HFFc6 (cell line): ENCODE measurements at regions not wholly inside any gene's neighbourhood (a gene's known extent, or its start where the extent isn't known, plus 50 kb on each side); places are given as distances from the start of the nearest gene placed in this dataset.

Source experiments
- DNase-seq: peaks from one replicate; pipeline ENCODE4 v3.0.0-alpha.2; 2018
- H3K27ac Mint-ChIP-seq: 2 replicates; pipeline ENCODE4 v1.8.0; 2020; ENCODE audit warnings: mild to moderate bottlenecking, mixed read lengths
- H3K27me3 Mint-ChIP-seq: 2 replicates; pipeline ENCODE4 v1.8.0; 2021; ENCODE audit warnings: mild to moderate bottlenecking, moderate library complexity, mixed read lengths; ENCODE audit not compliant: insufficient read depth
- H3K36me3 Mint-ChIP-seq: 2 replicates; pipeline ENCODE4 v1.8.0; 2021; ENCODE audit warnings: low read depth, mixed read lengths
- H3K4me1 Mint-ChIP-seq: 2 replicates; pipeline ENCODE4 v1.8.0; 2020; ENCODE audit warnings: low read depth, mixed read lengths
- H3K4me3 Mint-ChIP-seq: 2 replicates; pipeline ENCODE4 v1.8.0; 2020; ENCODE audit warnings: mild to moderate bottlenecking, moderate library complexity, mixed read lengths
- H3K9me3 Mint-ChIP-seq: 2 replicates; pipeline ENCODE4 v1.8.0; 2020; ENCODE audit warnings: mild to moderate bottlenecking, mixed read lengths
- TF ChIP-seq, protein P1 (sequence below): fragments of 200-600 bp; sonication (generic); IDR thresholded peaks from 2 replicates; pipeline ENCODE4 v1.5.0; 2021; ENCODE audit warnings: antibody characterized with exemption, mild to moderate bottlenecking

DNA sequence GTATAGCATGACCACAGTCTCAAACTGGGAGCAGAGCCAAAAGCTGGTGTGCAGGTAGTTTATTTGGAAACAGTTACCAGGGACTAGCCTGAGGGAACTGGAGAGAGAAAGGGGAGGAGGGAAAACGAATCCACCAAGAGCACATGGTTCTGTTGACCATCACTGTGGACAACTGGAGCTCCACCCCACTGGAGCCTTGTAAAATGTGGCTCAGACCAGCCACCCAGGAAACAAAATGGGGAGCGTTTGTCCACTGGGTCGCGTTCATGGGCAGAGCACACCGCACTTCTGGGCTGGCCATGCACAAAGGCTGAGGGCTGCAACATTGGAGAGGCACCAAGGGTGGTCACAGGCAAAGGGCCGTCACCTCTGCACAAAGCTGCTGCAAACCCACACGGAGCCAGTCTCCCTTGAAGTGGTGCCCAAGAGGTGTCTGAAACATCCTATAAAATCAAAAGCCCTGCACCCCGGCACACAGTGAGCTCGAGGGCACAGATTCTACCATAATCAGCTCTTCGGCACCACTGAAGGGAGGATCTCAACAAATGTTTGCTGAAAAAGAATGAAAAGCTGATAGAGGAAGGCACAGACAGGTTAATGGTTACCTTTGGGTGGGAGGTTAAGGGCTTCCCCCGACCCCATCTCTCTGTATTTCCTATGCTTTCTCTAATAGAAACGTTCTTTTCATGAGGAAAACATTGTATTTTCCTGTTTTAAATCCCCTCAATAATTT is 192.9 kb downstream of the INHBB start:
- Mint-ChIP-seq H3K4me1 (peaks cover 27% of the 10 kb centered on the region), H3K27ac (no peak overlapping the region)

DNA sequence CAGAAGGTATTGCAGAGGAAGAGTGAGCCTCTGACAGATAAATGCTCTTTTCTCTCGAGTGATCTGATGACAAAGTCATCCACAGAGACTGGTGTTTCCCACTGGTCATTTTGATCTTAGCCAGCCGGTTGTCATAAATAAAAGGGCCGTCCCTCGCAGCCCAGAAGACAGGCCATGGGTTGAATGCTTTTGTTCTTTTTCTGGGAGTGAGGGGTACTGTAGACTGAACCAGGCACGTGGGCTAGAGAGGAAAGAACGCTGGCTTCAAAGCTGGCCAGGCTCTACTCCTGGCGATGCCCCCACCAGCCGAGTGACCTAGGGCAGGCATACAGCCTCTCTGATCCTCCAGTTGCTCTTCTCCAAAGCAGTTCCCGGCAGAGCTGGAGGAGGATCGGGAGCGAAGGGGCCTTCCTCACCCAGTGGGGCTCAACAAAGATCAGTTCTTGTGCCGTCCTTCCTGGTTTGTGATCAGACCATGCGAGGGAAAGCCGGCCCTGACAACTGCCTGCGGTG is 193.5 kb downstream of the INHBB start:
- Mint-ChIP-seq H3K4me3 (no peak overlapping the region), H3K9me3 (no peaks in the 10 kb centered on the region), H3K27me3 (peaks cover 2% of the 10 kb centered on the region), H3K27ac (no peak overlapping the region), H3K4me1 (peaks cover 27% of the 10 kb centered on the region), H3K36me3 (no peaks in the 10 kb centered on the region)
- TF ChIP-seq, protein P1, sequence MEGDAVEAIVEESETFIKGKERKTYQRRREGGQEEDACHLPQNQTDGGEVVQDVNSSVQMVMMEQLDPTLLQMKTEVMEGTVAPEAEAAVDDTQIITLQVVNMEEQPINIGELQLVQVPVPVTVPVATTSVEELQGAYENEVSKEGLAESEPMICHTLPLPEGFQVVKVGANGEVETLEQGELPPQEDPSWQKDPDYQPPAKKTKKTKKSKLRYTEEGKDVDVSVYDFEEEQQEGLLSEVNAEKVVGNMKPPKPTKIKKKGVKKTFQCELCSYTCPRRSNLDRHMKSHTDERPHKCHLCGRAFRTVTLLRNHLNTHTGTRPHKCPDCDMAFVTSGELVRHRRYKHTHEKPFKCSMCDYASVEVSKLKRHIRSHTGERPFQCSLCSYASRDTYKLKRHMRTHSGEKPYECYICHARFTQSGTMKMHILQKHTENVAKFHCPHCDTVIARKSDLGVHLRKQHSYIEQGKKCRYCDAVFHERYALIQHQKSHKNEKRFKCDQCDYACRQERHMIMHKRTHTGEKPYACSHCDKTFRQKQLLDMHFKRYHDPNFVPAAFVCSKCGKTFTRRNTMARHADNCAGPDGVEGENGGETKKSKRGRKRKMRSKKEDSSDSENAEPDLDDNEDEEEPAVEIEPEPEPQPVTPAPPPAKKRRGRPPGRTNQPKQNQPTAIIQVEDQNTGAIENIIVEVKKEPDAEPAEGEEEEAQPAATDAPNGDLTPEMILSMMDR, result no peak
- DNase-seq, result no peak

More for the DNA sequence above, 192.9 kb downstream of the INHBB start:
- H3K4me3 Mint-ChIP-seq, result no peak overlapping the region
- TF ChIP-seq, protein P1, result no peak
- DNase-seq, result no peak
- H3K9me3 Mint-ChIP-seq, result no peaks in the 10 kb centered on the region
- H3K36me3 Mint-ChIP-seq, result no peaks in the 10 kb centered on the region
- H3K27me3 Mint-ChIP-seq, result peaks cover 2% of the 10 kb centered on the region

DNA sequence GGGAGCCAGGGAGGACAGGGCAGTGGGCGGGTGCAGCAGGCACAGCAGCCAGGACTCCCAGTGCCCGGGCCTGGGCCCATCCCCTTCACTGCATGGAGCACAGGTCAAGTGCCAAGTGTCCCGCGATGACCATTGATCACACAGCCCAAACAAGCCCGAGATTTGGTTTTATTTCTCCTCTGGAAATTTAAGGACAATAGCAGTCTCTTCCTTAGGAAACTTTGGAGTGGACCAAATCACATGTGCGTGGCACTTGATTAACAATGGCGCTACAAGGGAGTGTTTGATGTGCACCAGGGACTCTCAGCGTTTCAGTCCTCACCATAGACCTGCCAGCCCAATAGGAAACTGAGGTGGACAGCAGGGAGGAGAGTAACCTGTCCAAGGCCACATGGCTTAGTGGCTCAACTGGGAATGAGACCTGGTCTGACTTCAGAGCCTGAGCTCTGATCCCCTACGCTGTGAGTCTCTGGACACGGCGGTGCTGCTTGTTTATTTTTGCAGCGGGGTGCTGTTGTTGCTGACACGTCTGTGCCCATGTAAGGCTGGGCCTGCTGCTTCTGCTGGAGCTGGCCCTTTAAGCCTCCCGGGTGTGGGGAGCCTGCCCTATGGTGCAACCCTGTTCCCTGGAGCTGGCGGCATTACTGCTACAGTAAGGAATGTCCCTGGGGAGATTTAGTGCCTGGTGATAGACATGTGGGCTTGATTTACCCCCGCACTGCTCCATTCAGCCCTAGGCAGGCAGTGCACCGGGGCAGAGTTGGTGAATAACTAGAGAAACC is 194.2 kb downstream of the INHBB start:
- Mint-ChIP-seq H3K9me3 (no peaks in the 10 kb centered on the region), H3K27me3 (peaks cover 4% of the 10 kb centered on the region), H3K4me1 (peaks cover 29% of the 10 kb centered on the region), H3K36me3 (no peaks in the 10 kb centered on the region), H3K4me3 (peak overlapping the region; percentile 77), H3K27ac (peak overlapping the region; percentile 92)
- peak; percentile 93 for DNase-seq
- TF ChIP-seq, protein P1, result no peak

DNA sequence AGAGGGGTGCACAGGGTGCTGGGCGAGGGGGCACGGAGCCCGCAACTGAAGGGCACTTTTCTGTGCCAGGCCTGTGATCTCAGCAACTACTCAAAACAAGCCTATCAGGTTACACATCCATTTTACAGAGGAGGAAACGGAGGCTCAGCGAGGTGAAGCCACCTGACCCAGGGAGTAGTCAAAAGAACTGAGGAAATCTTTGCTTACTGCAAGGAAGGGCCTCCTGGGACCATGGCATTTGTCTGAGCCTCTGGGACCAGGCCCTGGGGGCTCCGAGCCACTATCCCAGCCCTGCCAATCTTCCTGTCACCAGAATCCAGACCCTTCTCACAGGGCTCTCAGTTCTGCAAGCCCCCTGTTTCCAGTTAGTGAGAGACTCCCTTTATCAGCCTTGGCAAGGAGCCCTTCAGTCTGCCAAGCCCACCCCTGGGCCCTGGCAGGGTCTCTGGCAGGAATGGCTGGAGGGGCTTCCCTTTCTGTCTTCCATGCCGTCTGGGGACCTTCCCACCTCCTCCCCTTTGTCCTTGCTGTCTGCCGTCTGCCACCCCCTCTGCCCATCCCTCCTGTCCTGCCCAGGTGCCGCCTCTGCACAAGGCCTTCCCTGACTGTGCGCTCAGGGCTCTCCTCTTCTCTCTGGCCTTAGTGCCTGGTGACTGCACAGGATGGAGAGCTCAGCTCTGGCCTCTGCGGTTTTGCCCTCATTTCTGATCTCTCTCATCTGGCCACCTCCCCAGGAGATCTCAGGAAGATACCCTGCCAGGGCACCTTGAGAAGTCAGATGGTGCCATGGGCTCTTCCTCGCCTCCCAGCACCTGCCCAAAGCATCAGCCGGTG is 194.7 kb upstream of the GLI2 start:
- no peak for DNase-seq
- Mint-ChIP-seq H3K36me3 (no peaks in the 10 kb centered on the region), H3K27me3 (peaks cover 2% of the 10 kb centered on the region), H3K4me3 (peak overlapping the region; percentile 77), H3K27ac (peak overlapping the region; percentile 92), H3K4me1 (peaks cover 37% of the 10 kb centered on the region), H3K9me3 (no peaks in the 10 kb centered on the region)
- TF ChIP-seq, protein P1, result no peak

DNA sequence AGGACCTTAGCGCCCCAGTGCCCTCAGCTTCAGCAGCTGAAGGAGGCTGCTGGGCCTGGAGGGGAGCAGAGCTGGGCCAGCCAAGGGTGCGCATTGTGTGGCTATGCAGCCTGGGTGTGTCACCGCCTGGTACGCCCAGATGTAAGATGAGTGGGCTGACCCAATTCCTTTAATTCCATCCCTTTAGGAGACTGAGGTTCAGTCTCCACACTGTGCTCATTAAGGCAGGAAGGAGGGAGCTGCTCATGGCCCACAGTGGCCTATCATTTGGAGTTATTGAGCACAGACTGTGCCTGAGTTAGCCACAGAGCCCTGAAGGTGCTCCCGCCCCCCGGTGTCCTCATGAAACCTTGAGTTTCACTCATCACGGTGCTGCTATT is 194.1 kb upstream of the GLI2 start:
- peak overlapping the region; percentile 67 for H3K4me3 Mint-ChIP-seq
- TF ChIP-seq, protein P1, result no peak
- H3K4me1 Mint-ChIP-seq, result peaks cover 43% of the 10 kb centered on the region
- no peaks in the 10 kb centered on the region for H3K36me3 Mint-ChIP-seq
- H3K9me3 Mint-ChIP-seq, result no peaks in the 10 kb centered on the region
- peaks cover 4% of the 10 kb centered on the region for H3K27me3 Mint-ChIP-seq
- H3K27ac Mint-ChIP-seq, result peak overlapping the region; percentile 70
- no peak for DNase-seq
